RKO (cell line): ENCODE measurements at regions not wholly inside any gene's neighbourhood (a gene's known extent, or its start where the extent isn't known, plus 50 kb on each side); places are given as distances from the start of the nearest gene placed in this dataset.

Experiments
- DNase-seq: peaks from one replicate; pipeline ENCODE4 v3.0.0-alpha.2; 2016; ENCODE audit warnings: low spot score

DNA sequence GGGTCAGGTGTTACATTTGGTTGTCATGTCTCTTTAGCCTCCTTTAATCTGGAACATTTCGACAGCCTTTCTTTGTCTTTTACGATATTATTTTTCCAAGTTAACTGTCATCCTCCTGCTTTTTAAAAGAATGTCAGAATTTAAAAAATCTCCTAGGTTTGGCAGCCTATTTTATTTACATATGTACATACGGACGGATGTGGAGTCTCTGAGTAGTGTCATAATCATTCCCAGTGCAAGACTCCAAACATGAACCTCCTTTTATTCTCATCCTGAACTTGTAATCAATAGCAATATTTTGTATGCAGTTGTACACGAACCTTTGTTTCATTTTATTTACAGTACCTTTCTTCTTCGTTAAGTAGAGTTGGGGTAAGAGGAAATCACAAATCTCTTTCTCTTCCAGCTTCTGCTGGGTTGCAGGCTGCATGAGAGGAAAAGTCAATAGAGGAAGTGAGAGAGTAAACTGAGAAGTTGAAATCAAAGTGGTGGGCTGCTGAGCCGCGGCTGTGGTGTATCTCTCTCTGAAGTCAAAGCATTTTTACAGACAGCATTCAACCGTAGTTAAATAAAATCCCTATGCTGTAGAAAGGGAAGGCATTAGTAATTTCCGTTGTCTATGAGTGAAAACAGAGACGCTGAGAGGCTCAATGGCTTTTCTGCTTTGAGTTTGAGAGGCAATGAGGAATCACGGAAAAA is 53.9 kb upstream of the RPS6KA3 start:
- no peak for DNase-seq

DNA sequence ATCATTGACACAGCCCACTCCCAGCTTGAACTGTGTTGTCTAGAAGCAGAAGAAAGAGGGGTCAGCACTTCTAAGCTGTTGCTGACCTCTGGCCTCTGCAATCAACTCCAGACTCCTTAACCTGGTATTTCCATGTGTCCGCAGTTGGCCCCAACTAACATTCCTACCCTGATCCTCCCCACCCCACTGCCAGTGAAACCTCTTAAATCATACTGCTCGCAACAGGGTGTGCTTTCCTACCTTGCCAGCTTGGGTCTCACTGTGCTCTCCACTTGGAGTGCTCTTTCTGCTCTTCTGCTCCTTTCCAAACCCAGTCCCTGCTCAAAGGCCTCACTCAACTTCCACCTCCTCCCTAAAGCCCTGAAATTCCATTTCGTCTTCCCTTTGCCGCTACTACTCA is 52.3 kb upstream of the RPS6KA3 start:
- DNase-seq, result no peak

DNA sequence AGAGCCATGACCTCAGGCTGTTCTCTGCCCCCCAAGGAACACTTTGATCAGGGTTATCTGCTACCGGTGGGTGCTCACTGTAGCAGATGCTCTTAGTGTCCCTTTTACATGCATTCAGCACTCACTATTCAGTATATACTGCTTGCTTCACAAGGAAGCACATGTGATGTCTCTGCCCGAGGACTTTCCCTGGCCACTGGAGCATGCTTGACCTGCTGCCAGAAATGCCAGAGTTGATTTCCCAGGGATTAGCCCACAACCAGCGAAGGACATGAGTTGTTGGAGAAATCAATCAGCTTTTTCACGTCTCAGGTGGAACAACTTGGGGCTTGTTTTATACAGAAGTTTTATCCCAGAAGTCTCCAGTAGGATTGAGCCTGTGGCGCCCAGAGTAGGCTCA is 51.2 kb upstream of the RPS6KA3 start:
- DNase-seq, result no peak
